ENCODE measurements at regions not wholly inside any gene's neighbourhood (a gene's known extent, or its start where the extent isn't known, plus 50 kb on each side); places are given as distances from the start of the nearest gene placed in this dataset.

DNA sequence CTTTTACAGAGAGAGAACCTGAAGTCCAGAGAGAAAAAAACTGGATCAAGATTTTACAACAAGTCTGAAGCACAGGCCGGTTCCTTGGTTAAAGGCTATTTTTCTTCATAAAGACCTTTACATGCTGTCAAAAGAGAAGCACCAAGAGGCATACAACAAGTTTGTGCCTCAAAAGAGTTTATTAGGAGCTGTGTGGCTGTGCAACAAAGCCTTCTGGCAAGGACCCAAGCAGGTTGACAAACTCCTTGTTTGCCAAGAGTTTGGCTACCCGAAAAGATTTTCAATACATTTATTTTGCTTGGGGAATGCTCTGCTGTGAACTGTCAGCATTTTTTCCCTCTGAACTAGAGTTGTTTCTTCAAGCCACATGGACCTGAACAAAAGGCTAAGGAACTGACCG lies 202.9 kb upstream of the RAD23B start:
- DNase-seq (ENCODE audit: low spot score), result no peak
- TF ChIP-seq, protein P1, sequence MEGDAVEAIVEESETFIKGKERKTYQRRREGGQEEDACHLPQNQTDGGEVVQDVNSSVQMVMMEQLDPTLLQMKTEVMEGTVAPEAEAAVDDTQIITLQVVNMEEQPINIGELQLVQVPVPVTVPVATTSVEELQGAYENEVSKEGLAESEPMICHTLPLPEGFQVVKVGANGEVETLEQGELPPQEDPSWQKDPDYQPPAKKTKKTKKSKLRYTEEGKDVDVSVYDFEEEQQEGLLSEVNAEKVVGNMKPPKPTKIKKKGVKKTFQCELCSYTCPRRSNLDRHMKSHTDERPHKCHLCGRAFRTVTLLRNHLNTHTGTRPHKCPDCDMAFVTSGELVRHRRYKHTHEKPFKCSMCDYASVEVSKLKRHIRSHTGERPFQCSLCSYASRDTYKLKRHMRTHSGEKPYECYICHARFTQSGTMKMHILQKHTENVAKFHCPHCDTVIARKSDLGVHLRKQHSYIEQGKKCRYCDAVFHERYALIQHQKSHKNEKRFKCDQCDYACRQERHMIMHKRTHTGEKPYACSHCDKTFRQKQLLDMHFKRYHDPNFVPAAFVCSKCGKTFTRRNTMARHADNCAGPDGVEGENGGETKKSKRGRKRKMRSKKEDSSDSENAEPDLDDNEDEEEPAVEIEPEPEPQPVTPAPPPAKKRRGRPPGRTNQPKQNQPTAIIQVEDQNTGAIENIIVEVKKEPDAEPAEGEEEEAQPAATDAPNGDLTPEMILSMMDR (IDR thresholded peaks at IDR 0.05; ENCODE audit: extremely low read depth, missing control alignments), result no peak

DNA sequence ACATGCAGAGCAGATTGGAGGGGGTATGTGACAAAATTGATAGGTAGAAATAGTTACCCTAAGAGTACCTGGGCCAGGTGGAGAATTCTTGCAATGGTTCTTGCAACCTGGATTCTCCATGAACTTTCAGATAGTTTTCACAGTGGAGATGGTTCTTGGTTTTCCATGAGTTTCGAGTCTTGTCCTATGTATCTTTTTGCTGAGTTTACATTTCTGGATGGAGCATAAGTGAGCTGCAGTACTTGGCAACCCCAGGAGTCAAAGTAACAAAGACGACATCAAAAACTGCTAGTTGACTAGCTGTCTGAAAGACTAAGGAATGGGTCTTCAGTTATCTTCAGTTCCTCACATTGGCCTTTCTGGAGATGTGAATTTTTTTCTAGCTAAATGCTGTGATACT lies 196.6 kb upstream of the RAD23B start:
- TF ChIP-seq, protein P1 (IDR thresholded peaks at IDR 0.05; ENCODE audit: extremely low read depth, missing control alignments), result no peak
- DNase-seq (ENCODE audit: low spot score), result no peak

DNA sequence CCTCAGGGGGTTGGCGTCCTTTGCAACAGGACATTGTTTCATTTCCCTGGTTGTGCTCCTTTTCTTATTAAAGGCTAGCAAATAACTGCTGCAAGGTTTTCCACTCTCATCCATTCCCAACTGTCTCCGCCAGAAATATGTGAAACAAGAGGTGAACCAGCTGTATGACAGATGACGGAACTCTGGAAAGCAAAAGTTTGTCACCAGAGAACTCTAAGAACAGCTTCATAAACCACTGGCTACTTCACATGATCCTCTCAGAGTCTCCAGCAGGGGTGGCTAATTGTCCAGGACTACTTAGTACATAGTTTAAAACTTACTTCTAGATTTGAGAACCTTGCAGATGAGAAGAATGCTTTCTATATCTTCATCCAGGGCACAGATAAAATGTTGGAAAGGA lies 195.9 kb upstream of the RAD23B start:
- TF ChIP-seq, protein P1 (IDR thresholded peaks at IDR 0.05; ENCODE audit: extremely low read depth, missing control alignments), result no peak
- DNase-seq (ENCODE audit: low spot score), result no peak

DNA sequence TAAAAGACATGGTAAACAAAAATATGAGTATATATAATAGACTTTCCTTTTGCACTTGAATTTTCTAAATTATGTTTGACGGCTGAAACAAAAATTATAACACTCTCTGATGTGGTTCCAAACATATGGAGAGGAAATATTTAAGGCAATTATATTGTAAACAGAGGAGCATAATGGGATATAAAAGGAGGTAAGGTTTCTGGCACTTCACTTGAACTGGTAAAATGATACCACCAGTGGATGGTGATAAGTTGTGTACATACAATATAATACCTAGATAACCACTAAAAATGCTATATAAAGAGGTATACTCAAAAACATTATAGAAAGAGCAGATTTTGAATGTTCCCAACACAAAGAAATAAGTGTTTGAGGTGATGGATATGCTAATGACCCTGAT lies 192.9 kb upstream of the RAD23B start:
- TF ChIP-seq, protein P1 (IDR thresholded peaks at IDR 0.05; ENCODE audit: extremely low read depth, missing control alignments), result no peak
- no peak for DNase-seq (ENCODE audit: low spot score)

DNA sequence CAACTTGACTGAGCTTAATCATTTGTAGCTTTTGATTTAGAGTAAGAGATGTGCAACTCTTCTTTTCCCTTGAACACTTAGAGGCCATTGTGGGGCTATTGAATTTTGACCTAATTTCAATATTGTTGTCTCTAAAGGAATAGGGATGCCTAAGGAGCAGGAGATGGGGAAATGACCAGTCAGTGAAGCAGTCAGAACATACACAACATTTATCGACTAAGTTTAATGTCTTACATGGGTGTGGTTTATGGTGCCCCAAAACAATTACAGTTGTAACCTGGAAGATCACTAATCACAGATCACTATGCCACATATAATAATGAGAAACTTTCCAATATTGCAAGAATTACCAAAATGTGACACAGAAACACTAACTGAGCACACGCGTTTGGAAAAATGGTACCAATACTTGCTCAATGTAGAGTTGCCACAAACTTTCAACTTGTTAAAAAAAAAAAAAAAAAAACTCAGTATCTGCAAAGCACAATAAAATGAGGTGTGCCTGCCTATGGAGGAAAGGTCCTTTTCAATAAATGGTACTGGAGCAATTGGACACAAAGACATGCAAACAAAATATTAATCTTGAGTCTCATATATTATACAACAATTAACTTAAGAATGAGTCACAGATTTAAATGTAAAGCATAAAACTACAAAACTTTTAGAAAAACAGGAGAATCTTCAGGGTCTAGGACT lies 189.6 kb upstream of the RAD23B start:
- TF ChIP-seq, protein P1 (IDR thresholded peaks at IDR 0.05; ENCODE audit: extremely low read depth, missing control alignments), result no peak
- DNase-seq (ENCODE audit: low spot score), result no peak

DNA sequence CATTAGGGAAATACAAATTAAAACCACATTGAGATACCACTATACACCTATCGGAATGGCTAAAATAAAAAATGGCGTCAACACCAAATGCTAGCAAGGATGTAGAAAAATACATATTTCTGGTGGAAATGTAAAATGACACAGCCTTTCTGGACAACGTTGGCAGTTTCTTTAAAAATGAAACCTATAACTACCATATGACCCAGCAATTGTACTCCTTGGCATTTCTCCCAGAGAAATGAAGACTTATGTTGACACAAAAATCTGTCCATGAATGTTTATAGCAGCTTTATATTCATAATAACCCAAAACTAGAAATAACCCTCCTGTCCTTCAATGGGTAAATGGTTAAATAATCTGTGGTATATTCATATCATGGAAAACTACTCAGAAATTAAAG lies 188.7 kb upstream of the RAD23B start:
- TF ChIP-seq, protein P1 (IDR thresholded peaks at IDR 0.05; ENCODE audit: extremely low read depth, missing control alignments), result no peak
- DNase-seq (ENCODE audit: low spot score), result no peak

DNA sequence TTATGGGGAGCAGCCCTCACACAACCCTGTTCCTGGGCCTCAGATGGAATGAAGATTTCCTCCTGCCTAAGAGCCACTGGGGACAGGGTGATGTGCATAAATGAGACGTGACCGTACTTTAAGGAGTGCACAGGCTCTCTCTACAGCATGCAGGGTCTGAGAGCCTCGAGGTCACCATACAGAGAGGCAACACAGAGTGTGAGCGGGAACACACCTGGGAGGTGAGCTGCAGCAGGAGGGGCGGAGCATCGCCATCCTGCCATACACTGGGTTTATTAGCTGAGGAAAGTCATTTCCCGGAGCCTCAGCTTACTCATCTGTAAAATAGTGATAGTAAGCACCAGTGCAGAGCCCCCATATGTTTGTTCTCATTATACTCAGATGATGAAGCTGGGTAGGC lies 182.5 kb upstream of the RAD23B start:
- DNase-seq (ENCODE audit: low spot score), result no peak
- TF ChIP-seq, protein P1 (IDR thresholded peaks at IDR 0.05; ENCODE audit: extremely low read depth, missing control alignments), result no peak
